ENCODE measurements at regions not wholly inside any gene's neighbourhood (a gene's known extent, or its start where the extent isn't known, plus 50 kb on each side); places are given as distances from the start of the nearest gene placed in this dataset.

DNA sequence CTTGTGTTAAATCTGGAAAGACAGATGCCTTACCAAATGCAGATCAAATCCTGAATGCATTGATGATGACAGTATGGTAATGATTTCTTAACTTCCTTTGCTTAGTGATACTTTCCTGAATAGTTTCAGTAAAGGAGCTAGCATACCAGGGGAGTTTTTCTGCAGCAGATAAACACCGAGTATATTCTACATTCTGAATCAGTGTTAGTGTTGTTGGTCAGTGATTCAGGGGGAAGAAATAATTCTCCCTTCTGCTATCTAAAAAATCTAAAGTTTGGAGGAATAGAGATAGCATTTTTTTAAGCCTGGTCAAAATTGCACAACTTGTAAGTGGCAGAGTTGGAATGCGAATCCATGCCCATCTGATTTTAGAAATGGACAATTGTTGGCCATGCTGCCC lies 512.2 kb upstream of the MARCKS start:
- no peaks in the 10 kb centered on the region for H3K9me3 ChIP-seq
- no peak overlapping the region for H3K27ac ChIP-seq
- no peak for DNase-seq (ENCODE audit: low spot score in 2 of 2)
- no peaks in the 10 kb centered on the region for H3K4me1 ChIP-seq
- H3K27me3 ChIP-seq = no peaks in the 10 kb centered on the region
- H3K4me3 ChIP-seq = no peak overlapping the region
- H3K36me3 ChIP-seq = no peaks in the 10 kb centered on the region
- TF ChIP-seq, protein P1, sequence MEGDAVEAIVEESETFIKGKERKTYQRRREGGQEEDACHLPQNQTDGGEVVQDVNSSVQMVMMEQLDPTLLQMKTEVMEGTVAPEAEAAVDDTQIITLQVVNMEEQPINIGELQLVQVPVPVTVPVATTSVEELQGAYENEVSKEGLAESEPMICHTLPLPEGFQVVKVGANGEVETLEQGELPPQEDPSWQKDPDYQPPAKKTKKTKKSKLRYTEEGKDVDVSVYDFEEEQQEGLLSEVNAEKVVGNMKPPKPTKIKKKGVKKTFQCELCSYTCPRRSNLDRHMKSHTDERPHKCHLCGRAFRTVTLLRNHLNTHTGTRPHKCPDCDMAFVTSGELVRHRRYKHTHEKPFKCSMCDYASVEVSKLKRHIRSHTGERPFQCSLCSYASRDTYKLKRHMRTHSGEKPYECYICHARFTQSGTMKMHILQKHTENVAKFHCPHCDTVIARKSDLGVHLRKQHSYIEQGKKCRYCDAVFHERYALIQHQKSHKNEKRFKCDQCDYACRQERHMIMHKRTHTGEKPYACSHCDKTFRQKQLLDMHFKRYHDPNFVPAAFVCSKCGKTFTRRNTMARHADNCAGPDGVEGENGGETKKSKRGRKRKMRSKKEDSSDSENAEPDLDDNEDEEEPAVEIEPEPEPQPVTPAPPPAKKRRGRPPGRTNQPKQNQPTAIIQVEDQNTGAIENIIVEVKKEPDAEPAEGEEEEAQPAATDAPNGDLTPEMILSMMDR (IDR thresholded peaks at IDR 0.05) = no peak
- no peak for TF ChIP-seq POLR2A (IDR thresholded peaks at IDR 0.05)
- no peak for TF ChIP-seq POLR2AphosphoS5 (IDR thresholded peaks at IDR 0.05)
- intact Hi-C loops (cut with DNase I; ENCODE audit: low total_unique reads) = no loop called here

DNA sequence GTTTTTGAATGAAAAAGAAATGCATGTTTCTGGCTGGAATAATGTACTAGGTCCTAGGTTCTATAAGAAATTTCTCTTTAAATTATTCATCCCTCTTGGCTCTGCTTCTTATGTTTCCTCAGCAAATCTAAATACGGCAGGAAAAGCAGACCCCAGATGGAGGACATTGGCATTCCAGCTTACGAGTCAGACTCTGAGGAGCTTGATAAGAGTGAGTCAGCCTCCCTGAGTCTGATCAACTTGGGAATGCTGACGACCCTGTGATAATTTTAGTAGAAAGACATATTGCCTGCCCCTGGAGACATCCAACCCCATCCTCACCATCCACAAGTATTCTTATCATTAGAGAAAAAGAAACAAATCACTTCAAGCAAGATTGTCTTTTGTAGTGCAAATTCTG lies 509.7 kb upstream of the MARCKS start:
- Histone ChIP-seq H3K27ac (no peak overlapping the region), H3K27me3 (no peaks in the 10 kb centered on the region), H3K4me1 (no peaks in the 10 kb centered on the region), H3K4me3 (no peak overlapping the region), H3K9me3 (no peaks in the 10 kb centered on the region), H3K36me3 (no peaks in the 10 kb centered on the region)
- TF ChIP-seq POLR2A (IDR thresholded peaks at IDR 0.05) = no peak
- TF ChIP-seq, protein P1 (IDR thresholded peaks at IDR 0.05) = no peak
- DNase-seq (ENCODE audit: low spot score in 2 of 2) = no peak
- intact Hi-C loops (cut with DNase I; ENCODE audit: low total_unique reads) = no loop called here

DNA sequence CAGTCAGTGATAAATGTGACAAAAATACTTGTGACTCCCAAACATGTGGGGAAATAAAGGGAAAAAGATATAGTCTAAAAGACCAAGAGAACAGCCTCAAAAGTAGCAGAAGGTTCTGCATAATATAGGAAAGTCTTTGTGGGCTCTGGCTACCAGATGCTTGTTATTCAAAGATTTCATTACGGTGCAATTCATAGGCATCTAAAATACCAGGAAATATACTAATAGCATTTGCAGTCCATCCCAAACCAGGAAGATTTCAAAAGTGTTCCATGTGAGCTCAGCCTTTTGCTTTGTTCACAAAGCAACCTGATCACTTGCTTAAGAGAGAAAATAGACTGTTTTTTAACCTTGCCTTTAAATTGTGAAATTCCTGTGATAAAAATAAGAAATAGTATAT lies 506.7 kb upstream of the MARCKS start:
- TF ChIP-seq POLR2AphosphoS5 (IDR thresholded peaks at IDR 0.05) (no peak), POLR2A (IDR thresholded peaks at IDR 0.05) (no peak)
- TF ChIP-seq, protein P1 (IDR thresholded peaks at IDR 0.05) = no peak
- Histone ChIP-seq H3K4me1 (no peaks in the 10 kb centered on the region), H3K9me3 (no peaks in the 10 kb centered on the region), H3K36me3 (no peaks in the 10 kb centered on the region), H3K27me3 (no peaks in the 10 kb centered on the region), H3K4me3 (no peak overlapping the region), H3K27ac (no peak overlapping the region)
- intact Hi-C loops (cut with DNase I; ENCODE audit: low total_unique reads) = no loop called here
- no peak for DNase-seq (ENCODE audit: low spot score in 2 of 2)

DNA sequence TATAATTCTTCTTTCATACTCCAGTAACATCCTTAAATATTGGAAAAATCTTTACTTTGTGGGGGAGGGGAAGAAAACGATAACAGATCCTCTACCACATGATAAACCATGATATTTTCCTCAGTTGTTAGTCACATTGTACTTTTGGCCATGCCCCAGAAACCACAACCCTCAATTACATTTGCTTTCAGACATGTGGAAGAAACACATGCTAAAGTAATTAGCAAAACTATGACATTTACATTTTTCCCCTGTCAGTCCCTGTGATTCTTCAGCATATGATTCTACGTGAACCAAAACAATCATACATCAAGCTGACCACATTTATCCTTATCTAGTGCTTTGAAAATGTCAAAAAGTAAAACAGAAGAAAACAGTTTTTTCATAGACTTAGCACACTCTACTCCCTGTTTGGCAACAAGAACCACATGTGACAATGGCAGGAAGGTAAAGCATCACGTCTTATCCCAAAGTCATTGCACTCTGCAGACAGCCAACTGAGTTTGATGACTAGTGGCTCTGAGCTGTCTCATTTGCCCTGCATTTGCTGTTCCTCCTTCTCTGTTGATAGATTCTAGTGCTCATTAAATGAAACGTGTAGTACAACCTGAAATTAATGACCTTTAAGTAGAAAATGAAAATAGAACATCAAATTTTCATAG lies 505.8 kb upstream of the MARCKS start:
- Histone ChIP-seq H3K4me1 (no peaks in the 10 kb centered on the region), H3K9me3 (no peaks in the 10 kb centered on the region), H3K36me3 (no peaks in the 10 kb centered on the region), H3K27ac (peak overlapping the region in 1 of 2 donors; percentile 46), H3K4me3 (no peak overlapping the region), H3K27me3 (no peaks in the 10 kb centered on the region)
- TF ChIP-seq, protein P1 (IDR thresholded peaks at IDR 0.05) = no peak
- TF ChIP-seq POLR2A (IDR thresholded peaks at IDR 0.05) (no peak), POLR2AphosphoS5 (IDR thresholded peaks at IDR 0.05) (no peak)
- intact Hi-C loops (cut with DNase I; ENCODE audit: low total_unique reads) = no loop called here
- DNase-seq (ENCODE audit: low spot score in 2 of 2) = no peak

DNA sequence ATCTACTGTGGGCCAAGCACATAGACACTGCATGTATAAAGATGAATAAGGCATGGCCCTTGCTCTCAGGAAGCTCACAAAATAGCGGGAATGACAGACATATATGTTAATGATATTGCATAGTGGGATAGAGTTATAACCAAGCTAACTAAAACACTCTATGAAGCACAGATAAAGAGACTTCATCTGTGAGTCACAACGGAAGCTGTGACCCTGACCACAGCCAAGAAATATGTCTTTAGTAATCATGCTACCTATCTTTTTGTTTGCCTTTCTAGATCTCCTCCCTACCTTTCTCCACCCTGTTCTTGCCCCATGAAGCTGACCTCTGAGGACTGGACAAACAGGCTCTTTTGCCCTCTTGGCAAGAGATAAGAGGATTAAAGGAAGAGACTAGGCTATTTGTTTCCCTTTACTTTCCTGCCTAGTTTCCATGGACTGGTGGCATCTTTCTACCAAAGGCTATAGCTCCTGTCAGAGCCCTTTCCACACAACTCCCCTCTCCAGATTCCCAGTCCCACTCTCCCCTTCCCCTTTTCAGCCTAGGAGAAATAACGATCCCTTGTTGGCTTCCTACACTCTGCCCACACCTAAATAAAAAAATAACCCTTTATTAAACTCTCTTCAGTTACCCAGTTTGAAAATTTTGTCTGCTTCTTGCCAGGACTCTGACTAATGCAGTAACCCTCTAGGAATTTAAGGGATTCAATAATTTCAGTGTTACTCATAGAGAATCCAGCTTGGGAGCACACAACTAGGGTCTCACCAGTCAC lies 504.9 kb upstream of the MARCKS start:
- H3K27me3 ChIP-seq = no peaks in the 10 kb centered on the region
- no peaks in the 10 kb centered on the region for H3K36me3 ChIP-seq
- H3K9me3 ChIP-seq = no peaks in the 10 kb centered on the region
- H3K4me1 ChIP-seq = no peaks in the 10 kb centered on the region
- H3K27ac ChIP-seq = peak overlapping the region in 1 of 2 donors; percentile 46
- intact Hi-C loops (cut with DNase I; ENCODE audit: low total_unique reads) = no loop called here
- TF ChIP-seq POLR2A (IDR thresholded peaks at IDR 0.05) (no peak), POLR2AphosphoS5 (IDR thresholded peaks at IDR 0.05) (no peak)
- TF ChIP-seq, protein P1 (IDR thresholded peaks at IDR 0.05) = no peak
- no peak overlapping the region for H3K4me3 ChIP-seq
- no peak for DNase-seq (ENCODE audit: low spot score in 2 of 2)
